ENCODE measurements at regions not wholly inside any gene's neighbourhood (a gene's known extent, or its start where the extent isn't known, plus 50 kb on each side); places are given as distances from the start of the nearest gene placed in this dataset.

DNA sequence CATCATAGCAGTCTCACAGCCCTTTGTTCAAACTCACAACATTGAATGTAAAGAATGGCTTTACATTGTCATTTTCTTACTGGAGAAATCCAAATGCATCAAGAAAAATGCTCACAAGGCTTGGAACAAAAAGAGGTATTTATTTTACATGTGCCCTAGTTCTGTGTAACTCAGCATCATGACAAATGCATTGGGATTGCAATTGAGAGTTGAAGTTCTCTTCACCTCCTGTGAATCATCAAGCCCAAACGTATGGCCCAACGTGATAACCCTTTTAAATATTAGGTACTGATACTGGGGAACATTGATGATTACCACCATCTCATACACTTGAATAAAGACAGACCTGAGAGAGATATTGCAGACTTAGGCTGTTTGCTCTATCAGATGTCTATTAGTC, 61.6 kb downstream of the GASK1B start:
- POLR2A ChIA-PET = no interaction called here
- H3K27ac Mint-ChIP-seq (ENCODE audit: low read depth, unreplicated experiment) = no peak overlapping the region
- H3K9me3 Mint-ChIP-seq (ENCODE audit: unreplicated experiment) = no peaks in the 10 kb centered on the region
- H3K4me1 Mint-ChIP-seq (ENCODE audit: insufficient read depth, unreplicated experiment) = no peaks in the 10 kb centered on the region
- no peaks in the 10 kb centered on the region for H3K27me3 Mint-ChIP-seq (ENCODE audit: insufficient read depth, unreplicated experiment)
- H3K36me3 Mint-ChIP-seq (ENCODE audit: insufficient read depth, unreplicated experiment) = no peaks in the 10 kb centered on the region
- no TSS peak for BruUV-seq (replicated peaks)
- no peak overlapping the region for H3K4me3 Mint-ChIP-seq (ENCODE audit: unreplicated experiment)
- CTCF ChIA-PET = no interaction called here
- no peak for TF ChIP-seq CTCF (IDR thresholded peaks at IDR 0.05; ENCODE audit: unreplicated experiment)
- DNase-seq (ENCODE audit: unreplicated experiment) = no peak
- intact Hi-C loops (cut with micrococcal nuclease) = no loop called here

GRCh38 chr4:158102904-158103303, 69.9 kb downstream of the GASK1B start:
- ChIA-PET CTCF (no interaction called here), POLR2A (no interaction called here)
- H3K27me3 Mint-ChIP-seq (ENCODE audit: insufficient read depth, unreplicated experiment) = no peaks in the 10 kb centered on the region
- H3K9me3 Mint-ChIP-seq (ENCODE audit: unreplicated experiment) = no peaks in the 10 kb centered on the region
- intact Hi-C loops (cut with micrococcal nuclease) = no loop called here
- no peak for TF ChIP-seq CTCF (IDR thresholded peaks at IDR 0.05; ENCODE audit: unreplicated experiment)
- H3K27ac Mint-ChIP-seq (ENCODE audit: low read depth, unreplicated experiment) = no peak overlapping the region
- no peaks in the 10 kb centered on the region for H3K4me1 Mint-ChIP-seq (ENCODE audit: insufficient read depth, unreplicated experiment)
- no peak overlapping the region for H3K4me3 Mint-ChIP-seq (ENCODE audit: unreplicated experiment)
- no peaks in the 10 kb centered on the region for H3K36me3 Mint-ChIP-seq (ENCODE audit: insufficient read depth, unreplicated experiment)
- no peak for DNase-seq (ENCODE audit: unreplicated experiment)
- no TSS peak for BruUV-seq (replicated peaks)

- Mint-ChIP-seq H3K4me1 (ENCODE audit: insufficient read depth, unreplicated experiment) (peaks cover 5% of the 10 kb centered on the region), H3K9me3 (ENCODE audit: unreplicated experiment) (no peaks in the 10 kb centered on the region), H3K27ac (ENCODE audit: low read depth, unreplicated experiment) (no peak overlapping the region), H3K4me3 (ENCODE audit: unreplicated experiment) (no peak overlapping the region), H3K36me3 (ENCODE audit: insufficient read depth, unreplicated experiment) (no peaks in the 10 kb centered on the region), H3K27me3 (ENCODE audit: insufficient read depth, unreplicated experiment) (no peaks in the 10 kb centered on the region)
- no peak for TF ChIP-seq CTCF (IDR thresholded peaks at IDR 0.05; ENCODE audit: unreplicated experiment)
- no peak for DNase-seq (ENCODE audit: unreplicated experiment)
- BruUV-seq (replicated peaks) = no TSS peak
- CTCF ChIA-PET = no interaction called here
- intact Hi-C loops (cut with micrococcal nuclease) = no loop called here
- POLR2A ChIA-PET = no interaction called here
These were observed 73.1 kb downstream of the GASK1B start for GRCh38 chr4:158099686-158100085.

DNA sequence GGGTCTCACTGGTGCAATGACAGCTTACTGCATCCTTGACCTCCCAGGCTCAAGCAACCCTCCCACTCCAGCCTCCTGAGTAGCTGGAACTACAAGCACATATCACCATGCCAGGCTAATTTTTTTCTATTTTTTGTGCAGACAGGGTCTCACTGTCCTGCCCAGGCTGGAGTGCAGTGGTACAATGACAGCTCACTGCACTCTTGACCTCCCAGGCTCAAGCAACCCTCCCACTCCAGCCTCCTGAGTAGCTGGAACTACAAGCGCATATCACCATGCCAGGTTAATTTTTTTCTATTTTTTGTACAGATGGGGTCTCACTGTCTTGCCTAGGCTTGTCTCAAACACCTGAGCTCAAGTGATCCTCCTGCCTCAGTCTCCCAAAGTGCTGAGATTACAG, 74.0 kb downstream of the GASK1B start:
- intact Hi-C loops (cut with micrococcal nuclease) = no loop called here
- no peak overlapping the region for H3K27ac Mint-ChIP-seq (ENCODE audit: low read depth, unreplicated experiment)
- no peaks in the 10 kb centered on the region for H3K27me3 Mint-ChIP-seq (ENCODE audit: insufficient read depth, unreplicated experiment)
- ChIA-PET CTCF (interaction anchor here (0.6 kb wide), 1 partner anchor 85 kb away, joined by 4 read pairs; no protein-coding TSS in a partner anchor), POLR2A (interaction anchor here (0.6 kb wide), 1 partner anchor 106 kb away, joined by 3 read pairs; no protein-coding TSS in a partner anchor)
- no peaks in the 10 kb centered on the region for H3K9me3 Mint-ChIP-seq (ENCODE audit: unreplicated experiment)
- no peak for DNase-seq (ENCODE audit: unreplicated experiment)
- no peak for TF ChIP-seq CTCF (IDR thresholded peaks at IDR 0.05; ENCODE audit: unreplicated experiment)
- no TSS peak for BruUV-seq (replicated peaks)
- no peaks in the 10 kb centered on the region for H3K36me3 Mint-ChIP-seq (ENCODE audit: insufficient read depth, unreplicated experiment)
- H3K4me3 Mint-ChIP-seq (ENCODE audit: unreplicated experiment) = no peak overlapping the region
- H3K4me1 Mint-ChIP-seq (ENCODE audit: insufficient read depth, unreplicated experiment) = peaks cover 12% of the 10 kb centered on the region

Data from MCF 10A (cell line).